Left lung (tissue), 4 donors: ENCODE measurements at regions not wholly inside any gene's neighbourhood (a gene's known extent, or its start where the extent isn't known, plus 50 kb on each side); places are given as distances from the start of the nearest gene placed in this dataset.

Experiments
- ATAC-seq: fragments of 200-7000 bp; cut with Tn5 transposase; one replicate; pipeline ENCODE4 v1.9.1; 2020; ENCODE audit warnings: moderate library complexity
- DNase-seq, 4 donors: peaks; one replicate each; pipeline ENCODE4 v3.0.0-alpha.2; 2013 to 2020
- H3K27ac ChIP-seq, 2 donors: fragments of 200-600 bp; sonication (generic) in 1 of 2; one replicate each; pipeline versions ENCODE4 v1.5.0 to v1.8.0; 2020 to 2021
- H3K27me3 ChIP-seq, 2 donors: fragments of 200-600 bp; sonication (generic) in 1 of 2; one replicate each; pipeline versions ENCODE4 v1.5.0 to v1.8.0; 2020 to 2021
- H3K36me3 ChIP-seq, 2 donors: fragments of 200-600 bp; sonication (generic) in 1 of 2; one replicate each; pipeline versions ENCODE4 v1.5.0 to v1.8.0; 2020 to 2021
- H3K4me1 ChIP-seq, 2 donors: fragments of 200-600 bp; one replicate each; pipeline ENCODE4 v1.8.0; 2021
- H3K4me3 ChIP-seq, 2 donors: fragments of 200-600 bp; sonication (generic) in 1 of 2; one replicate each; pipeline versions ENCODE4 v1.5.0 to v1.8.0; 2020 to 2021; ENCODE audit warnings: mild to moderate bottlenecking in 1 of 2
- H3K9me3 ChIP-seq, 2 donors: fragments of 200-600 bp; sonication (generic) in 1 of 2; one replicate each; pipeline versions ENCODE4 v1.5.0 to v1.8.0; 2020 to 2021
- CTCF ChIP-seq, 2 donors: fragments of 200-600 bp; sonication (generic) in 1 of 2; IDR thresholded peaks; one replicate each; pipeline versions ENCODE4 v1.5.0 to v1.8.0; 2021; ENCODE audit warnings: antibody characterized with exemption in 2 of 2
- intact Hi-C, 2 donors: fragments of 100-400 bp; cut with DNase I; formaldehyde crosslinking; loops; one replicate each; pipeline versions ENCODE4 v1.11.2 to v1.14.2; 2022
- donor health status: DM: no; HTN: yes; CAD: no.
- donor health status: DM: no; HTN: no; CAD: no.

GRCh38 chr1:214896921-214897320, 185.6 kb upstream of the KCNK2 start:
- DNase-seq (no peak), ATAC-seq (no peak)
- Histone ChIP-seq H3K27ac (no peak overlapping the region), H3K36me3 (no peaks in the 10 kb centered on the region), H3K27me3 (no peaks in the 10 kb centered on the region), H3K9me3 (peaks cover 0 to 7% of the 10 kb centered on the region in 2 donors), H3K4me1 (no peaks in the 10 kb centered on the region), H3K4me3 (no peak overlapping the region)
- intact Hi-C loops, result no loop called here
- no peak for TF ChIP-seq CTCF (IDR thresholded peaks at IDR 0.05)

GRCh38 chr1:214897581-214897980, 185.0 kb upstream of the KCNK2 start:
- intact Hi-C loops, result no loop called here

GRCh38 chr1:214898161-214898560, 184.4 kb upstream of the KCNK2 start:
- no peak overlapping the region for H3K27ac ChIP-seq
- DNase-seq (no peak), ATAC-seq (no peak)
- intact Hi-C loops, result no loop called here
- H3K27me3 ChIP-seq, result no peaks in the 10 kb centered on the region
- no peaks in the 10 kb centered on the region for H3K9me3 ChIP-seq
- no peak for TF ChIP-seq CTCF (IDR thresholded peaks at IDR 0.05)
- H3K4me1 ChIP-seq, result no peaks in the 10 kb centered on the region
- no peaks in the 10 kb centered on the region for H3K36me3 ChIP-seq
- H3K4me3 ChIP-seq, result no peak overlapping the region

More at GRCh38 chr1:214897581-214897980, 185.0 kb upstream of the KCNK2 start:
- no peak for TF ChIP-seq CTCF (IDR thresholded peaks at IDR 0.05)
- Histone ChIP-seq H3K9me3 (peaks cover 0 to 3% of the 10 kb centered on the region in 2 donors), H3K27me3 (no peaks in the 10 kb centered on the region), H3K36me3 (no peaks in the 10 kb centered on the region), H3K27ac (no peak overlapping the region), H3K4me1 (no peaks in the 10 kb centered on the region), H3K4me3 (no peak overlapping the region)
- DNase-seq, result no peak
- ATAC-seq, result no peak

- Histone ChIP-seq H3K27ac (no peak overlapping the region), H3K4me3 (no peak overlapping the region), H3K4me1 (no peaks in the 10 kb centered on the region), H3K27me3 (no peaks in the 10 kb centered on the region), H3K36me3 (no peaks in the 10 kb centered on the region), H3K9me3 (no peaks in the 10 kb centered on the region)
- ATAC-seq (no peak), DNase-seq (no peak)
- intact Hi-C loops, result no loop called here
- no peak for TF ChIP-seq CTCF (IDR thresholded peaks at IDR 0.05)
These were observed 183.8 kb upstream of the KCNK2 start for GRCh38 chr1:214898718-214899117.

GRCh38 chr1:214899908-214900460, 182.6 kb upstream of the KCNK2 start:
- no peaks in the 10 kb centered on the region for H3K4me1 ChIP-seq
- DNase-seq (no peak), ATAC-seq (no peak)
- H3K36me3 ChIP-seq, result no peaks in the 10 kb centered on the region
- intact Hi-C loops, result no loop called here
- no peak overlapping the region for H3K4me3 ChIP-seq
- H3K27me3 ChIP-seq, result no peaks in the 10 kb centered on the region
- H3K27ac ChIP-seq, result no peak overlapping the region
- H3K9me3 ChIP-seq, result no peaks in the 10 kb centered on the region
- no peak for TF ChIP-seq CTCF (IDR thresholded peaks at IDR 0.05)
